ENCODE measurements at regions not wholly inside any gene's neighbourhood (a gene's known extent, or its start where the extent isn't known, plus 50 kb on each side); places are given as distances from the start of the nearest gene placed in this dataset.

GRCh38 chr18:78126536-78126935, 853.1 kb upstream of the SALL3 start:
- DNase-seq: no peak

DNA sequence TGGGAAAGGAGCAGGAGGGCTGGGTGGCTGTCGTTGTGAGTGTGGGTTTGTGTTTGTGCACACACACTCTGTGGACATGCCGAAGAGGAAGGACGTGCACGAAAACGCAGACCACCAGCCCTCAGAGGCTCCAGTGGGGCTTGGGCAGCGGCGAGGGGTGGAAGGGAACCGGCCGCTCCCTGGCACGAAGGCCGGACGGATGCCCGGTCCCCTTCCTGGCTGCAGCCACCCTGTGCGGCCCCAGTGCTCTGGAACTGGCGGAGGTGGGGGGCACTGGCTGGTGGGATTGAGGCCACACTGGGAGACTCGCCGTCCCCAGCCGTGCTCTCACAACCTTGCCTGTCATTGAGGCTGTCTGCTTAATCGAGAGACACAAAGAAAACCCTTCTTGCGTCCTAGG, 852.6 kb upstream of the SALL3 start:
- no peak for DNase-seq

DNA sequence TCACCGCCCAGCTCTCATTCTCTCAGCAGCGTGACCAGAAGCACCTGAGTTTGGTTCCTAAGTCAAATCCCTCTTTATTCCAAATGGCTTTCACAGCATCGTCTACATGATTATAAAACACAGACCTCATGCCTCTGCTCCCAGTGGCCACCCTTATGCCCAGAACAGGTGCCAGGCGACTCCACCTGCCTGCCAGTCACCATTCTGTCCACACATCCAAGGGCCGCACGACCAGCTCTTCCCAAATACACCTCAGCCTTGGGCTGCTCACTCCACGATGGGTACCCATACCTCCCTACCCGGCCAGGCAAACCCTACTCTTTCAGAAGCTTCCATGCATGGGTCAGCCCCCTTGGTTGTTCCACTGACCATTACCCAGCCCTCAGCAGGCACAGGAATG, 851.6 kb upstream of the SALL3 start:
- no peak for DNase-seq

- DNase-seq: no peak
These were observed 850.4 kb upstream of the SALL3 start for GRCh38 chr18:78129260-78129659.

GRCh38 chr18:78130232-78131195, 849.1 kb upstream of the SALL3 start:
- no peak for DNase-seq

GRCh38 chr18:78133729-78134128, 845.9 kb upstream of the SALL3 start:
- DNase-seq: no peak

- DNase-seq: no peak
These were observed 842.6 kb upstream of the SALL3 start for GRCh38 chr18:78136986-78137385.

DNA sequence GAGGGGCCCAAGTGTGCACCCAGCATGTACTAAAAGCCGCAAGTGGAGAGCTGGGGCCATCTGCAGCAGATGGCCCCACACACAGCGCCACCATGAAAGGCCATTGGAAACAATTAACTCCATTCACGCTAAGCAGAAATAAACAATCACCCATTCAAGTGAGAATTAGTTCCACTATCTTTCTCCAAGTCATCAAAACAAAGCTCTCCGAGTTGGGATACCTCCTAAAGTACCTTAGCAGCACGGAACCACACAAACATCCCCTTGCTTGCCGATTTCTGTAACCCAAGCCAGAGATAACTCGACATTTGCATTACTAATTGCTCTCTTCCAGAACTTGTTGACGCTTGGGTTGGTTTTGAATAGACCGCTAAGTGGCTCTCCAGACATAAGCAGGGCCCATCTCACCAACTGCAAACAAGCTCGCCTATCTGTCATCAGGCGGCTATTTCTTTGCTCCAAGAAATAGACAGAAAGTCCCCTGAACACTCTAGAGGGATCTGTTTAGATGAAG, 840.6 kb upstream of the SALL3 start:
- peak; percentile 89 for DNase-seq

DNA sequence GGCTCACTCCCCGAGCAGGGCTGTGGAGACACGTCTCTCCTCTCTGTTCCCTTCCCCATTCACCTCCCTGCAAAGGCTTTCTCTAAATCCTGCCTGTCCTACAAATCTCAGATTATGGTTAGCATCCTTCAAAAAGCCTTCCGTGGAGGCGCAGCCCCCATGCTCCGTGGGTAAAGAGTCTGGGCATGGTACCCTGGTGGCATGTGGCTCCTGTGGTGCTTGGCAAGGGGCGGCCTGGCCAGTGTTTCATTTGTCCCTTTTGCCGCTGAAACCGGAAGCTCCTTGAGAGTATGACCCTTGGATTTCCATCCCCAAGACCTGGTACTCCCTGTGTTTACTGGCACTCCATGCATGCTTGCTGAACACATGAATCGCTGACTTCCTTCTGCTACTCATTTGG, 839.3 kb upstream of the SALL3 start:
- DNase-seq: no peak

GRCh38 chr18:78144669-78145068, 834.9 kb upstream of the SALL3 start:
- no peak for DNase-seq

DNA sequence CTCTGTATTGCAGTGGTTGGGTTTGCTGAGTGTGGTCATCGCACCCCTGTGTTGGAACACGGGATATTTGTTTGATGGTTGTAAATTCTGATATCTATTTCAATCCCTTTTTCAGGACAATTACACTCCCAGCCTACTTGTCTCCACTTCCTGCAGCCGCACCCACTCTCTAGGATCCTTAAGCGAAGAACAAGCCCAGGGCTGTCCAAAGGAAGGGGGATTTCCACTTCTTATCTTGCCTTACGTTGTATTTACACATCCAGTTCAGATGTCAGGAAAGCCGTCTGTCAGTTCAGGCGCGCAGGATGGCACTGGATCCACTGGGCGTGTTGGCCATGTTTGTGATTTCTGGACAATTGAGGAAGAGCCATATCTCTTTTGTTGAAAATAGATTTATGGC, 834.5 kb upstream of the SALL3 start:
- DNase-seq: no peak

DNA sequence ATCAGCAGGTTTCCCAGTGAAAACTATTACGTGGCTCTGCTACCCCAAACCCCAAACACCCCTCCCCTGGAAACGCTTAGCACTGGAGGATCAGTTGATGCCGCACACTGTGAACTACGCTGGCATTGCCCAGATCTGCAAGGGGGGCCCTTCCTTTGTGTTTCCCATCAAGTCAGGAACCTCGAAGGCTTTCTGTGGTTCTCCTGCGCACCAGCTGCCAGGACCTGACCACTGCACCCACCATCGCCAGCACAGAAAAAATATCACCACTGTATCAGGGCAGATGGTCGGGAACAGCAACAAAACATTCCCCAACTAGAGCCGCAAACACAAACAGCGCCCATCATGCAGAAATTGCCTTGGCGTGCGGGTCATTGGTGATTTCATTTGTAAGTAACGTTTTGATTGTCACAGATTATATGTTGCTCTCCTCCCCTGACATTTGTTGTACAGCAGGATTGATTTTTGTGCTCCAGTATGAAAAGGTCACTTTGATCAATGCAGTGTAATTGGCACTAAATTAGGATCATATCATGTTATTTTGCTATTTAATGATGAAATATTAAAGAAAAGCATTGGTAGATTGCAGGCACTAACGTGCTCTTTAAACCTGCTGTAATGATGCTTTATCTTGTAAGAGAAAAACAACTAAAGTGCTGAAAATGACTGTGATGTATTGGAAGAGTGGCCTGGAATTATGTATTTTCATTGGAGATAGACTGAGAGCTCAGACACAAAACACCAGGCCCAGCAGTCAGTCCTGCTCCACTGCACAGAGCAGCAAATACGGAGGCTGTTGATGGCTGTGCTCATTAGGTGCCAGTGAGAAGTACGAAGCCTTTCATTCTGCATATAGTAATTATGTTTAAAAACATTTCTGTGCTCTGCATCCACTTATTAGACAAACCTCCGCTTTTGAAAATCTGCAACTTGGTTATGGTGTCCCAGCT, 833.2 kb upstream of the SALL3 start:
- no peak for DNase-seq

DNA sequence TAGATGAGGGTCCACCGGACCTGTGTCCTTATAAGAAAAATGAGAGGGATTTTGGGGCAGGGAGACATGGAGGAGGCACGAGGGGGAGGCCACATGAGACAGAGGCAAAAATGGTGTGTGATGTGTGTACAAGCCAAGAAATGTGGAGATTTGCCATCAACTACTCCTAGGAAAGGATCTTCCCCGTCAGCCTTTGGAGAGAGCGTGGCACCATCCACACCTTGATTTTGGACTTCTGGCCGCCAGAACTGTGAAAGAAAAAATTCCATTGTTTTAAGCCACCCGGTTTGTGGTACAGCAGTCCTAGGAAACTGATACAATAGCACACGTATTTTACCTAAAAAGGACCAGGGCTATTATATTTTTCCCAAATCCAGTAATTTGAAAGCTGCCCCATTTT, 829.0 kb upstream of the SALL3 start:
- DNase-seq: no peak

GRCh38 chr18:78151234-78151633, 828.4 kb upstream of the SALL3 start:
- DNase-seq: no peak

GRCh38 chr18:78151948-78152725, 827.5 kb upstream of the SALL3 start:
- DNase-seq: no peak

DNA sequence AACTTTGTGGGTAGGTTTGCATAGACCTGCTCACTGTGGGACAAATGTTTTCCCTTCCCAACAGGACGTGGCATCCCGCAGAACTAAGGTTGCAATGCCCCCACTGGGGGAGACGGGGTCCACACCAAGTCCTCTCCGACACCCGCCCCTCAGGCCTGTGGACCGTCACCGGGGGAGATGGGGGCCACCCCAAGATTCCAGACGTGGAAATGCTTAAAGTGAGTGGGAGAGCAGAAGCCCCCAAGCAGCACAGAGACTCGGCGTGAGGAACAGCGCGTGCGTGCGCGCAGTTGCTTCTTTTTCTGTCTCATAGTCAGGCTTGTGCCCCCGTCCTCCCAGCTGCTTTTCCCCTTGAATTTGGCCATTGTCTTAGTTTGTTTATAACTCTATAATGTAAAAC, 826.3 kb upstream of the SALL3 start:
- DNase-seq: no peak

DNA sequence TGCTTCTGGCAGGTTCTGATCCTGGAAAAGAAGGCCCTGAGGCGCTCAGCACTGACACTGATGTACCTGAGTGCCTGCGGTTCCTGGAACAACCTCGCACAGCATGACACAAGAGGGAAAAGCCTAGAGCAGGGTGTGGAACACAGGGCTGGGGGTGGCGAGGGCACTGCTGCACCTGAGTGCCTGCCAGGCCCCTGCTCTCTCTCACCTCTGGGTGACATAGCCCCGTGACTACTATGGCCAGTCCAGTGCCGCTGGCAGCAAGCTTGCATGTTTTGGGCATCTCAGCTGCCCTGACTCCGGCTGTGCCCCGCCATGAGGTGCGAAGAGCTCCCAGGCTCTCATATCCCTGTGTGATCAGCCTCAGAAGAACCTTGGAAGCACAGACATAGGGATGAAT, 825.2 kb upstream of the SALL3 start:
- DNase-seq: no peak

- DNase-seq: no peak
These were observed 824.8 kb upstream of the SALL3 start for GRCh38 chr18:78154853-78155252.

- no peak for DNase-seq
These were observed 823.2 kb upstream of the SALL3 start for GRCh38 chr18:78156466-78156865.

GRCh38 chr18:78158943-78159342, 820.7 kb upstream of the SALL3 start:
- DNase-seq: no peak

DNA sequence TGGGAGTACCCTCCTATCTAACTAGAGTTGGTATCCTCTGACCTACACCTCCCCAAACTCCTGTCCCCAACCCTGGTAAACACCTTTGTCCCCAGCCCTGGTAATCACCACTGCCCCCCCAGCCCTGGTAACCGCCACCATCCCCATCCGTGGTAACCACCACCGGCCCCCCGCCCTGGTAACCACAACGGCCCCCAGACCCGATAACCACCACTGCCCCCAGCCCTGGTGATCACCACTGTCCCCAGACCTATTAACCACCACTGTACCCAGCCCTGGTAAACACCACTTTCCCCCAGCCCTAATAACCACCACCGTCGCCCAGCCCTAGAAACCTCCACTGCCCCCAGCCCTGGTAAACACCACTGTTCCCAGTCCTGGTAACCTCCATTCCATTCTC, 820.2 kb upstream of the SALL3 start:
- DNase-seq: no peak

DNA sequence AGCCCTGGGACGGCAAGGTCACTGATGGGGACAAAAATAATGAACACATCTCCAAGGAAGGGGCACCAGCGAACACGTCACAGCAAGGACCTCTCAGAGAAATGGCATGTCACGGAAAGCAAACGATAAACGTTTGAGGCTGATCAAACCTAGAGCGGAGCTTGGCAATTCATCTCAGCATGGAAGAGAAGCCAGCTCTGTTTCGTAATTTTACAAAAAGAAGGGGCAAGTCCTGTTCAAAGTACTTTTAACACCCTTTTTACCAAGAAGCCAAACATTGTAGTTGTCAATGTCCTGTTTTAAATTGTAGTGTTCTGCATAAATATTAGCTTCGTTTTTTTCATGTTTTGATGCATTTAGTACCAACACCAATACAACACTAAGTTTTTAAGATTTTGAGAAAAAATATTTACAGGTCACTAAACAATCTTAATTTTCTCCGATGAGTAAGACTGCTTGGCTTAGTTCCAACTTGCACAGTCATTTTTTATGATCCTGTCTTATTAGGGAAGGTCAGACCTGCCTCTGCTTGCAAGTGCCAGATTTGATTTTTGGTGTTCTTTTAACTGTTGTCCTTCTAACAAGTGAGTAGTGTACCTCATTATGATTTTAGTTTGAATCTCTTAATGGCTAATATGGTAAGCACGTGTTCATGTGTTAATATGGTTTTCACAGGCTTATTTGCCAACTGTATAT, 818.5 kb upstream of the SALL3 start:
- no peak for DNase-seq
